Naive thymus-derived CD4-positive, alpha-beta T cell (primary cell): ENCODE measurements at regions not wholly inside any gene's neighbourhood (a gene's known extent, or its start where the extent isn't known, plus 50 kb on each side); places are given as distances from the start of the nearest gene placed in this dataset.

Experiments
- ATAC-seq: fragments of 150-1000 bp; cut with Tn5 transposase; 2 replicates; pipeline ENCODE4 v1.10.0; 2021; ENCODE audit warnings: mild to moderate bottlenecking, moderate library complexity
- CTCF ChIA-PET: fragments of 350-600 bp; sonication (Branson Sonifier 250); formaldehyde crosslinking; loops from one replicate; lab custom pipeline; 2021; ENCODE audit warnings: antibody characterized with exemption; lab: Charles Lee
- POLR2A ChIA-PET: fragments of 350-600 bp; sonication (Branson Sonifier 250); formaldehyde crosslinking; loops from one replicate; lab custom pipeline; 2021; ENCODE audit warnings: antibody characterized with exemption, inconsistent platforms; lab: Charles Lee
- DNase-seq, 9 donors: peaks; one replicate each; pipeline versions ENCODE4 v3.0.0 to v3.0.0-alpha.2; 2020 to 2022; ENCODE audit warnings: mixed read lengths in 1 of 9
- H3K27ac ChIP-seq: one replicate; pipeline ENCODE4 v1.7.0; 2013; ENCODE audit warnings: mild to moderate bottlenecking, low read depth, low read length, moderate library complexity
- H3K27me3 ChIP-seq, 2 donors: one replicate each; pipeline ENCODE4 v1.7.0; 2013; ENCODE audit warnings: low read length in 2 of 2, mild to moderate bottlenecking in 2 of 2, moderate library complexity in 2 of 2; ENCODE audit not compliant: control insufficient read depth in 2 of 2, insufficient read depth in 2 of 2
- H3K36me3 ChIP-seq, 3 experiments: 1 replicate in 2 of 3; 2 replicates in 1 of 3; pipeline ENCODE4 v1.7.0; 2013; ENCODE audit warnings: low read length in 3 of 3, mild to moderate bottlenecking in 3 of 3, moderate library complexity in 1 of 3; ENCODE audit not compliant: insufficient read depth in 3 of 3, control insufficient read depth in 2 of 3
- H3K4me1 ChIP-seq, 2 donors: one replicate each; pipeline ENCODE4 v1.7.0; 2013; ENCODE audit warnings: low read length in 2 of 2, mild to moderate bottlenecking in 2 of 2, moderate library complexity in 1 of 2; ENCODE audit not compliant: control insufficient read depth in 2 of 2, insufficient read depth in 2 of 2
- H3K4me3 ChIP-seq: 2 replicates; pipeline ENCODE4 v1.7.0; 2013; ENCODE audit warnings: mild to moderate bottlenecking, low read length
- H3K9me3 ChIP-seq, 3 experiments: 1 replicate in 2 of 3; 2 replicates in 1 of 3; pipeline ENCODE4 v1.7.0; 2013; ENCODE audit warnings: low read length in 3 of 3; ENCODE audit not compliant: control insufficient read depth in 2 of 3
- H3K27ac Mint-ChIP-seq, 9 donors: one replicate each; pipeline ENCODE4 v1.8.0; 2020 to 2022; ENCODE audit warnings: mixed read lengths in 9 of 9, mild to moderate bottlenecking in 8 of 9, moderate library complexity in 5 of 9, inconsistent platforms in 2 of 9
- H3K27me3 Mint-ChIP-seq, 5 donors: one replicate each; pipeline ENCODE4 v1.8.0; 2021 to 2022; ENCODE audit warnings: mixed read lengths in 5 of 5, mild to moderate bottlenecking in 1 of 5
- H3K36me3 Mint-ChIP-seq, 5 donors: one replicate each; pipeline ENCODE4 v1.8.0; 2020 to 2022; ENCODE audit warnings: mixed read lengths in 5 of 5, mild to moderate bottlenecking in 3 of 5, inconsistent platforms in 1 of 5
- H3K4me1 Mint-ChIP-seq, 7 donors: one replicate each; pipeline ENCODE4 v1.8.0; 2020 to 2022; ENCODE audit warnings: mixed read lengths in 7 of 7, mild to moderate bottlenecking in 3 of 7, inconsistent platforms in 1 of 7
- H3K4me3 Mint-ChIP-seq, 10 donors: one replicate each; pipeline ENCODE4 v1.8.0; 2020 to 2022; ENCODE audit warnings: mild to moderate bottlenecking in 10 of 10, mixed read lengths in 10 of 10, moderate library complexity in 6 of 10, inconsistent platforms in 2 of 10
- H3K9me3 Mint-ChIP-seq, 11 donors: one replicate each; pipeline ENCODE4 v1.8.0; 2020 to 2022; ENCODE audit warnings: mixed read lengths in 11 of 11, mild to moderate bottlenecking in 4 of 11, inconsistent platforms in 1 of 11, moderate library complexity in 1 of 11
- intact Hi-C, 2 donors: fragments of 100-400 bp; cut with micrococcal nuclease; formaldehyde crosslinking; loops; one replicate each; pipeline ENCODE4 v1.15.1; 2023

GRCh38 chr11:15805726-15806125, 550.6 kb downstream of the SOX6 start:
- intact Hi-C loops, result no loop called here

GRCh38 chr11:15806217-15806616, 550.1 kb downstream of the SOX6 start:
- no peak overlapping the region for H3K27ac ChIP-seq
- no peaks in the 10 kb centered on the region for H3K36me3 Mint-ChIP-seq
- H3K27ac Mint-ChIP-seq, result no peak overlapping the region
- peaks cover 0 to 5% (median 0%) of the 10 kb centered on the region in 5 donors for H3K27me3 Mint-ChIP-seq
- intact Hi-C loops, result no loop called here
- H3K4me3 Mint-ChIP-seq, result no peak overlapping the region
- ChIA-PET CTCF (no interaction called here), POLR2A (no interaction called here)
- H3K4me1 ChIP-seq, result no peaks in the 10 kb centered on the region
- H3K9me3 Mint-ChIP-seq, result peaks cover 0 to 7% (median 0%) of the 10 kb centered on the region in 11 donors
- no peaks in the 10 kb centered on the region for H3K4me1 Mint-ChIP-seq
- no peaks in the 10 kb centered on the region for H3K9me3 ChIP-seq
- H3K36me3 ChIP-seq, result no peaks in the 10 kb centered on the region
- no peak overlapping the region for H3K4me3 ChIP-seq
- DNase-seq (no peak), ATAC-seq (no peak)
- H3K27me3 ChIP-seq, result no peaks in the 10 kb centered on the region

More at GRCh38 chr11:15805726-15806125, 550.6 kb downstream of the SOX6 start:
- Mint-ChIP-seq H3K4me3 (no peak overlapping the region), H3K4me1 (peaks cover 0 to 2% (median 0%) of the 10 kb centered on the region in 7 donors), H3K27me3 (peaks cover 0 to 5% (median 0%) of the 10 kb centered on the region in 5 donors), H3K9me3 (peaks cover 0 to 7% (median 0%) of the 10 kb centered on the region in 11 donors), H3K27ac (no peak overlapping the region), H3K36me3 (no peaks in the 10 kb centered on the region)
- DNase-seq, result no peak
- Histone ChIP-seq H3K9me3 (no peaks in the 10 kb centered on the region), H3K36me3 (no peaks in the 10 kb centered on the region), H3K4me1 (no peaks in the 10 kb centered on the region), H3K27me3 (no peaks in the 10 kb centered on the region), H3K27ac (no peak overlapping the region), H3K4me3 (no peak overlapping the region)
- ChIA-PET POLR2A (no interaction called here), CTCF (no interaction called here)
- ATAC-seq, result no peak

- Mint-ChIP-seq H3K27me3 (peaks cover 0 to 7% (median 0%) of the 10 kb centered on the region in 5 donors), H3K4me3 (no peak overlapping the region), H3K4me1 (no peaks in the 10 kb centered on the region), H3K27ac (no peak overlapping the region), H3K9me3 (peaks cover 0 to 7% (median 0%) of the 10 kb centered on the region in 11 donors), H3K36me3 (no peaks in the 10 kb centered on the region)
- ATAC-seq, result no peak
- POLR2A ChIA-PET, result no interaction called here
- H3K4me3 ChIP-seq, result no peak overlapping the region
- CTCF ChIA-PET, result no interaction called here
- no peaks in the 10 kb centered on the region for H3K9me3 ChIP-seq
- no peak overlapping the region for H3K27ac ChIP-seq
- DNase-seq, result no peak
- no peaks in the 10 kb centered on the region for H3K36me3 ChIP-seq
- H3K27me3 ChIP-seq, result no peaks in the 10 kb centered on the region
- intact Hi-C loops, result no loop called here
- no peaks in the 10 kb centered on the region for H3K4me1 ChIP-seq
Measured at GRCh38 chr11:15807827-15808226, 548.5 kb downstream of the SOX6 start.

- intact Hi-C loops, result no loop called here
- H3K4me1 Mint-ChIP-seq, result no peaks in the 10 kb centered on the region
- no peak overlapping the region for H3K4me3 Mint-ChIP-seq
- Histone ChIP-seq H3K27me3 (no peaks in the 10 kb centered on the region), H3K27ac (no peak overlapping the region), H3K9me3 (no peaks in the 10 kb centered on the region), H3K4me3 (no peak overlapping the region), H3K4me1 (no peaks in the 10 kb centered on the region), H3K36me3 (no peaks in the 10 kb centered on the region)
- no peak overlapping the region for H3K27ac Mint-ChIP-seq
- peaks cover 0 to 2% (median 0%) of the 10 kb centered on the region in 5 donors for H3K36me3 Mint-ChIP-seq
- CTCF ChIA-PET, result no interaction called here
- POLR2A ChIA-PET, result no interaction called here
- DNase-seq, result no peak
- H3K9me3 Mint-ChIP-seq, result peaks cover 0 to 8% (median 2%) of the 10 kb centered on the region in 11 donors
- ATAC-seq, result no peak
- H3K27me3 Mint-ChIP-seq, result peaks cover 0 to 12% (median 0%) of the 10 kb centered on the region in 5 donors
Measured at GRCh38 chr11:15810082-15810481, 546.3 kb downstream of the SOX6 start.

GRCh38 chr11:15810525-15810924, 545.8 kb downstream of the SOX6 start:
- ATAC-seq, result no peak
- no peaks in the 10 kb centered on the region for H3K4me1 Mint-ChIP-seq
- H3K9me3 Mint-ChIP-seq, result peaks cover 0 to 12% (median 2%) of the 10 kb centered on the region in 11 donors
- POLR2A ChIA-PET, result no interaction called here
- H3K27me3 ChIP-seq, result no peaks in the 10 kb centered on the region
- H3K9me3 ChIP-seq, result no peaks in the 10 kb centered on the region
- no peak for DNase-seq
- H3K4me1 ChIP-seq, result no peaks in the 10 kb centered on the region
- no peak overlapping the region for H3K4me3 Mint-ChIP-seq
- no peak overlapping the region for H3K4me3 ChIP-seq
- CTCF ChIA-PET, result no interaction called here
- H3K36me3 ChIP-seq, result no peaks in the 10 kb centered on the region
- no peak overlapping the region for H3K27ac ChIP-seq
- H3K27me3 Mint-ChIP-seq, result peaks cover 0 to 14% (median 0%) of the 10 kb centered on the region in 5 donors
- no peak overlapping the region for H3K27ac Mint-ChIP-seq
- intact Hi-C loops, result no loop called here
- H3K36me3 Mint-ChIP-seq, result peaks cover 0 to 6% (median 0%) of the 10 kb centered on the region in 5 donors

GRCh38 chr11:15815246-15816195, 540.8 kb downstream of the SOX6 start:
- Histone ChIP-seq H3K27ac (no peak overlapping the region), H3K27me3 (no peaks in the 10 kb centered on the region), H3K4me3 (no peak overlapping the region), H3K4me1 (no peaks in the 10 kb centered on the region), H3K9me3 (no peaks in the 10 kb centered on the region), H3K36me3 (no peaks in the 10 kb centered on the region)
- Mint-ChIP-seq H3K27me3 (peaks cover 4 to 27% (median 18%) of the 10 kb centered on the region in 5 donors), H3K4me3 (no peak overlapping the region), H3K4me1 (peaks cover 0 to 3% (median 0%) of the 10 kb centered on the region in 7 donors), H3K9me3 (peaks cover 0 to 11% (median 2%) of the 10 kb centered on the region in 11 donors), H3K27ac (no peak overlapping the region), H3K36me3 (peaks cover 0 to 6% (median 0%) of the 10 kb centered on the region in 5 donors)
- ChIA-PET CTCF (no interaction called here), POLR2A (interaction anchor here (1.5 kb wide), 1 partner anchor 12 kb away, joined by 4 read pairs; no protein-coding TSS in a partner anchor)
- intact Hi-C loops, result no loop called here
- DNase-seq (no peak), ATAC-seq (peak; percentile 40)
